SH-SY5Y (cell line): ENCODE measurements at regions not wholly inside any gene's neighbourhood (a gene's known extent, or its start where the extent isn't known, plus 50 kb on each side); places are given as distances from the start of the nearest gene placed in this dataset.

Experiments used
- GATA2 ChIP-seq: IDR thresholded peaks from 2 replicates; pipeline ENCODE4 v1.6.1; 2011; ENCODE audit warnings: mild to moderate bottlenecking, low read depth, low read length
- GATA3 ChIP-seq: IDR thresholded peaks from 2 replicates; pipeline ENCODE4 v1.6.1; 2011; ENCODE audit warnings: low read depth, mild to moderate bottlenecking, low read length, moderate library complexity

GRCh38 chr5:89407054-89407453 is 524.1 kb upstream of the MEF2C start:
- TF ChIP-seq GATA2 (no peak), GATA3 (no peak)
